A549 (cell line): ENCODE measurements at regions not wholly inside any gene's neighbourhood (a gene's known extent, or its start where the extent isn't known, plus 50 kb on each side); places are given as distances from the start of the nearest gene placed in this dataset.

Experiments
- ATAC-seq, 2 experiments: fragments of 200-7000 bp in 1 of 2; fragments of >200 bp in 1 of 2; cut with Nextera tagmentation in 1 of 2; cut with Tn5 transposase in 1 of 2; 3 replicates each; pipeline versions ENCODE4 v1.8.0 to v1.9.1; 2018 to 2020; ENCODE audit warnings: mild to moderate bottlenecking in 1 of 2, moderate library complexity in 1 of 2
- CTCF ChIA-PET: fragments of 300-600 bp; sonication (Branson Sonifier 250); formaldehyde crosslinking; extraction: SDS; loops from one replicate; lab custom pipeline; 2021; ENCODE audit warnings: antibody characterized with exemption, inconsistent platforms; lab: Yijun Ruan, JAX
- POLR2A ChIA-PET: fragments of 350-600 bp; formaldehyde crosslinking; extraction: SDS; loops from one replicate; lab custom pipeline; 2021; ENCODE audit warnings: antibody characterized with exemption, inconsistent platforms; lab: Yijun Ruan, JAX
- DNase-seq, 2 experiments: peaks; one replicate each; pipeline versions ENCODE4 v3.0.0 to v3.0.0-alpha.2; 2011 to 2016; ENCODE audit warnings: low read depth in 1 of 2, low spot score in 1 of 2
- FAIRE-seq: peaks from 2 replicates; lab custom pipeline; 2011; peaks lifted over from hg19 to GRCh38; lab: Jason Lieb, UNC
- H3K27ac ChIP-seq, 2 experiments: fragments of >200 bp; sonication (Bioruptor Twin); formaldehyde crosslinking; 3 replicates each; pipeline ENCODE4 v1.5.1; 2016 to 2017
- H3K4me1 ChIP-seq: fragments of >200 bp; sonication (Bioruptor Twin); formaldehyde crosslinking; 3 replicates; pipeline ENCODE4 v1.6.1; 2016
- H3K4me2 ChIP-seq: fragments of >200 bp; sonication (Bioruptor Twin); formaldehyde crosslinking; 3 replicates; pipeline ENCODE4 v1.6.1; 2016
- H3K4me3 ChIP-seq: fragments of >200 bp; sonication (Bioruptor Twin); formaldehyde crosslinking; 3 replicates; pipeline ENCODE4 v1.5.1; 2016
- H3K9me3 ChIP-seq: fragments of >200 bp; sonication (Bioruptor Twin); formaldehyde crosslinking; 3 replicates; pipeline ENCODE4 v1.6.1; 2016
- ATOH8 ChIP-seq: fragments of 250-450 bp; sonication (Bioruptor Pico); IDR thresholded peaks from 2 replicates; pipeline ENCODE4 v1.5.0; 2020; ENCODE audit warnings: low read depth, mild to moderate bottlenecking, moderate library complexity
- BHLHE40 ChIP-seq: IDR thresholded peaks from 2 replicates; pipeline ENCODE4 v1.6.1; 2012; ENCODE audit warnings: low read depth, low read length, inconsistent platforms
- CBX2 ChIP-seq: fragments of 200-600 bp; sonication (generic); IDR thresholded peaks from 2 replicates; pipeline ENCODE4 v1.6.1; 2016; ENCODE audit warnings: low read depth, mild to moderate bottlenecking, borderline replicate concordance
- CBX8 ChIP-seq: fragments of 200-600 bp; sonication (generic); IDR thresholded peaks from 2 replicates; pipeline ENCODE4 v1.6.1; 2016
- CEBPB ChIP-seq, 2 experiments: fragments of >200 bp in 1 of 2; sonication (Bioruptor Twin) in 1 of 2; formaldehyde crosslinking in 1 of 2; IDR thresholded peaks; 2 replicates each; pipeline ENCODE4 v1.6.1; 2012 to 2016
- CHD2 ChIP-seq: fragments of 150-350 bp; IDR thresholded peaks from 2 replicates; pipeline ENCODE4 v1.6.1; 2014; ENCODE audit warnings: low read length; ENCODE audit not compliant: partially characterized antibody
- CHD4 ChIP-seq: fragments of 200-600 bp; sonication (generic); IDR thresholded peaks from 2 replicates; pipeline ENCODE4 v1.6.1; 2016; ENCODE audit warnings: antibody characterized with exemption, mild to moderate bottlenecking, borderline replicate concordance
- ELK1 ChIP-seq: fragments of 150-350 bp; IDR thresholded peaks from 2 replicates; pipeline ENCODE4 v1.6.1; 2014; ENCODE audit warnings: low read depth, mild to moderate bottlenecking, low read length
- FOSB ChIP-seq: fragments of 250-450 bp; sonication (Bioruptor Pico); IDR thresholded peaks from 2 replicates; pipeline ENCODE4 v1.5.0; 2020; ENCODE audit warnings: mild to moderate bottlenecking, moderate library complexity
- FOSL2 ChIP-seq, 2 experiments: fragments of 450-650 bp in 1 of 2; fragments of >200 bp in 1 of 2; sonication (Bioruptor Twin) in 1 of 2; formaldehyde crosslinking; IDR thresholded peaks; 2 replicates each; pipeline versions ENCODE4 v1.5.0 to v1.6.1; 2016 to 2020; ENCODE audit warnings: mild to moderate bottlenecking in 1 of 2, moderate library complexity in 1 of 2
- NFE2L2 ChIP-seq: fragments of 150-350 bp; conservative IDR thresholded peaks from 2 replicates; pipeline ENCODE4 v1.6.1; 2014; ENCODE audit warnings: low read length
- POLR2A ChIP-seq: IDR thresholded peaks from 2 replicates; pipeline ENCODE4 v1.6.1; 2012; ENCODE audit warnings: mild to moderate bottlenecking, low read length
- POLR2AphosphoS2 ChIP-seq: conservative IDR thresholded peaks from 2 replicates; pipeline ENCODE4 v1.6.1; 2012; ENCODE audit warnings: low read length, improper control_type of control experiment, inconsistent platforms
- RARB ChIP-seq: fragments of 250-450 bp; sonication (Bioruptor Pico); IDR thresholded peaks from 2 replicates; pipeline ENCODE4 v1.8.0; 2021; ENCODE audit warnings: mild to moderate bottlenecking, moderate library complexity
- RCOR1 ChIP-seq: fragments of 150-350 bp; IDR thresholded peaks from 2 replicates; pipeline ENCODE4 v1.6.1; 2014; ENCODE audit warnings: antibody characterized with exemption, low read length, low read depth
- REST ChIP-seq: fragments of 200-600 bp; sonication (generic); IDR thresholded peaks from 2 replicates; pipeline ENCODE4 v1.6.1; 2016; ENCODE audit warnings: antibody characterized with exemption, mild to moderate bottlenecking, moderate library complexity
- SREBF2 ChIP-seq: fragments of 450-650 bp; IDR thresholded peaks from 2 replicates; pipeline ENCODE4 v1.6.1; 2014; ENCODE audit warnings: mild to moderate bottlenecking, moderate library complexity
- ZFP36 ChIP-seq: fragments of 450-650 bp; IDR thresholded peaks from 2 replicates; pipeline ENCODE4 v1.6.1; 2014; ENCODE audit warnings: borderline replicate concordance; ENCODE audit not compliant: partially characterized antibody
- WGBS: methylation state at CpG from one replicate; pipeline ENCODE4 v1.1.6; 2017; ENCODE audit errors: missing lambda C conversion rate; 5-methylcytosine and 5-hydroxymethylcytosine counted together
- TF ChIP-seq, protein P1 (sequence below): fragments of 250-450 bp; sonication (Bioruptor Pico); IDR thresholded peaks from 2 replicates; pipeline ENCODE4 v1.5.0; 2021; ENCODE audit warnings: mild to moderate bottlenecking, moderate library complexity, borderline replicate concordance

- TF ChIP-seq NFE2L2 = no peak
- TF ChIP-seq POLR2AphosphoS2 = no peak
- TF ChIP-seq RARB = no peak
- no peak for TF ChIP-seq CBX2
- no peak for TF ChIP-seq CHD2
- TF ChIP-seq RCOR1 = no peak
- TF ChIP-seq CBX8 = no peak
- TF ChIP-seq ZFP36 = no peak
- no peak for TF ChIP-seq FOSB
- TF ChIP-seq POLR2A = no peak
- no peak for TF ChIP-seq ELK1
- no peak for TF ChIP-seq BHLHE40
- no peak for TF ChIP-seq CHD4
- TF ChIP-seq, protein P1, sequence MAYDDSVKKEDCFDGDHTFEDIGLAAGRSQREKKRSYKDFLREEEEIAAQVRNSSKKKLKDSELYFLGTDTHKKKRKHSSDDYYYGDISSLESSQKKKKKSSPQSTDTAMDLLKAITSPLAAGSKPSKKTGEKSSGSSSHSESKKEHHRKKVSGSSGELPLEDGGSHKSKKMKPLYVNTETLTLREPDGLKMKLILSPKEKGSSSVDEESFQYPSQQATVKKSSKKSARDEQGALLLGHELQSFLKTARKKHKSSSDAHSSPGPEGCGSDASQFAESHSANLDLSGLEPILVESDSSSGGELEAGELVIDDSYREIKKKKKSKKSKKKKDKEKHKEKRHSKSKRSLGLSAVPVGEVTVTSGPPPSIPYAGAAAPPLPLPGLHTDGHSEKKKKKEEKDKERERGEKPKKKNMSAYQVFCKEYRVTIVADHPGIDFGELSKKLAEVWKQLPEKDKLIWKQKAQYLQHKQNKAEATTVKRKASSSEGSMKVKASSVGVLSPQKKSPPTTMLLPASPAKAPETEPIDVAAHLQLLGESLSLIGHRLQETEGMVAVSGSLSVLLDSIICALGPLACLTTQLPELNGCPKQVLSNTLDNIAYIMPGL (CRISPR knock-in tag) = no peak
- no peak for TF ChIP-seq REST
- TF ChIP-seq CEBPB (IDR thresholded peaks at IDR 0.05) = no peak
- TF ChIP-seq ATOH8 = no peak
- TF ChIP-seq, all 56 proteins: peak for 0
- no peaks in the 10 kb centered on the region for H3K9me3 ChIP-seq
- 38% methylated on average over 7 of the region's 7 CpGs for WGBS
- FAIRE-seq (no peak), DNase-seq (no peak), ATAC-seq (no peak)
- ChIA-PET CTCF (interaction anchor here (1.0 kb wide), 1 partner anchor 88 kb away, joined by 4 read pairs; no protein-coding TSS in a partner anchor), POLR2A (no interaction called here)
- H3K4me3 ChIP-seq = no peak overlapping the region
- no peaks in the 10 kb centered on the region for H3K4me1 ChIP-seq
- no peak overlapping the region for H3K4me2 ChIP-seq
- no peak overlapping the region for H3K27ac ChIP-seq
Observed at GRCh38 chr21:31493350-31493880, 149.4 kb upstream of the TIAM1 start.

- WGBS = 42% methylated on average over 3 of the region's 3 CpGs
- POLR2A ChIA-PET = no interaction called here
- ATAC-seq = no peak
- TF ChIP-seq, protein P1 (CRISPR knock-in tag) = no peak
- TF ChIP-seq CEBPB (IDR thresholded peaks at IDR 0.05) (no peak), SREBF2 (no peak), FOSL2 (IDR thresholded peaks at IDR 0.05) (no peak), FOSL2 (CRISPR knock-in tag; IDR thresholded peaks at IDR 0.05) (no peak)
- TF ChIP-seq, all 56 proteins: peak for 0
- Histone ChIP-seq H3K4me1 (no peaks in the 10 kb centered on the region), H3K27ac (no peak overlapping the region), H3K4me2 (no peak overlapping the region), H3K9me3 (no peaks in the 10 kb centered on the region), H3K4me3 (no peak overlapping the region)
- no peak for DNase-seq
- CTCF ChIA-PET = no interaction called here
- no peak for FAIRE-seq
Observed at GRCh38 chr21:31491617-31492016, 147.6 kb upstream of the TIAM1 start.
